B cell (primary cell): ENCODE measurements at regions not wholly inside any gene's neighbourhood (a gene's known extent, or its start where the extent isn't known, plus 50 kb on each side); places are given as distances from the start of the nearest gene placed in this dataset.

Source experiments
- EZH2 ChIP-seq: IDR thresholded peaks from 2 replicates; pipeline ENCODE4 v1.6.1; 2012; ENCODE audit warnings: borderline replicate concordance, low read depth, mild to moderate bottlenecking, moderate library complexity, low read length; ENCODE audit not compliant: insufficient read depth, poor library complexity, severe bottlenecking
- TF ChIP-seq, protein P1 (sequence below): fragments of 200-600 bp; IDR thresholded peaks from one replicate; pipeline ENCODE4 v1.8.0; 2022; ENCODE audit warnings: antibody characterized with exemption, mild to moderate bottlenecking

GRCh38 chr5:117679046-117679445 lies 1104.4 kb upstream of the SEMA6A start:
- TF ChIP-seq, protein P1, sequence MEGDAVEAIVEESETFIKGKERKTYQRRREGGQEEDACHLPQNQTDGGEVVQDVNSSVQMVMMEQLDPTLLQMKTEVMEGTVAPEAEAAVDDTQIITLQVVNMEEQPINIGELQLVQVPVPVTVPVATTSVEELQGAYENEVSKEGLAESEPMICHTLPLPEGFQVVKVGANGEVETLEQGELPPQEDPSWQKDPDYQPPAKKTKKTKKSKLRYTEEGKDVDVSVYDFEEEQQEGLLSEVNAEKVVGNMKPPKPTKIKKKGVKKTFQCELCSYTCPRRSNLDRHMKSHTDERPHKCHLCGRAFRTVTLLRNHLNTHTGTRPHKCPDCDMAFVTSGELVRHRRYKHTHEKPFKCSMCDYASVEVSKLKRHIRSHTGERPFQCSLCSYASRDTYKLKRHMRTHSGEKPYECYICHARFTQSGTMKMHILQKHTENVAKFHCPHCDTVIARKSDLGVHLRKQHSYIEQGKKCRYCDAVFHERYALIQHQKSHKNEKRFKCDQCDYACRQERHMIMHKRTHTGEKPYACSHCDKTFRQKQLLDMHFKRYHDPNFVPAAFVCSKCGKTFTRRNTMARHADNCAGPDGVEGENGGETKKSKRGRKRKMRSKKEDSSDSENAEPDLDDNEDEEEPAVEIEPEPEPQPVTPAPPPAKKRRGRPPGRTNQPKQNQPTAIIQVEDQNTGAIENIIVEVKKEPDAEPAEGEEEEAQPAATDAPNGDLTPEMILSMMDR, result no peak
- TF ChIP-seq EZH2, result no peak
